ENCODE measurements at regions not wholly inside any gene's neighbourhood (a gene's known extent, or its start where the extent isn't known, plus 50 kb on each side); places are given as distances from the start of the nearest gene placed in this dataset.
A peak's percentile ranks its signal among the peaks of the same experiment; 100 is the strongest.

GRCh38 chr4:128603081-128603480, 206.4 kb upstream of the JADE1 start:
- no peak for DNase-seq (ENCODE audit: low read depth)

DNA sequence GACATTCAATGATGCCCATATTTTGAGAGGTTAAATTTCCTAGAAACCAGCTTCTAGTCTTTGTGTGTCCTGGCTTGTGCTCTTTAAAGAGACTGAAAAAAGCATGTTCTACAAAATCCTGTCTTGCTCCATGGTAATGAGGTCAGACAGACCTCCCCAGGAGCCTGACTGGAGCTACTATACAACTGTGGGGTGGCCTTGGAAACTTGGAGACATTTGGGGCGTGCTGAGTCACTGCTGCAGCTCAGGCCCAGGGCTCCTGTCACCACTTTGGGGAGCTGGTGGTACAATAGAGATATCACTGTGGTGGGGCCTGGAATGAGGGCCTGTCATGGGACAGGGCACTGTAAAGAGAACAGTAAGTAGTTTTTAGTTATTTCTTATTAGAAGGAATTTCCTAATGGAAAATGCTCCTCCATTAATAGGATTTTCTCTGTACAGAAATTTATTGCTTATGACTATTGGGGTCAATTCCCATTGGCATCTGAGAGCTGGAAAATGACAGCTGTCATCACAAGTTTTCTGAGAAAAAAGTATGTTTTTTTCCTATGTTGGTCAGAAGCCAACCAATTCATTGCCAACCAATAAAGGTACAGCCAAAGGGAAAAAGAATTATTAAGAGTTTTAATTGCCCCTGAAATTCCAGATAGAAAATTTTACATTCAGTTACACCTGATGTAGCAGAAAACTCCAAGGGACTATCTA, 207.4 kb upstream of the JADE1 start:
- peak; percentile 79 for DNase-seq (ENCODE audit: low read depth)

GRCh38 chr4:128600996-128601871, 208.3 kb upstream of the JADE1 start:
- DNase-seq (ENCODE audit: low read depth), result peak; percentile 97

DNA sequence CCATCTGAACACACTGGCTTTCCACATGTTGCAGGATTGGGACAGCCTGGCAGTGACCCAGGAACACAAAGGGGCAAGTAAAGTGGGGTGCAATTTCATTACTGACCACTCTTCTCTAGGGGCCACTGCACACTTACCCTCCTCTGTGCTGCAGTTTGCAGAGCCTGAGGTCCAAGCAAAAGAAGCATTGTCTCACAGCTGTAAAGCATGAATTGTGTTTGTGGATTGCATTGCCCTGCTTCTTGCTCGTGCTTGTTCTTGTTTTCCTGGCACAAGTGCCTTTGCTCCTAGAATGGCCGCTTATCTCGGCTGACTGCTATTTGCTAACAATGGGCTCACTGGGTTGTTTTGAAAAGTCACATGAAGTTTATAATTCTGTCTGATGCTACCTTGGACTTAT, 209.1 kb upstream of the JADE1 start:
- no peak for DNase-seq (ENCODE audit: low read depth)

DNA sequence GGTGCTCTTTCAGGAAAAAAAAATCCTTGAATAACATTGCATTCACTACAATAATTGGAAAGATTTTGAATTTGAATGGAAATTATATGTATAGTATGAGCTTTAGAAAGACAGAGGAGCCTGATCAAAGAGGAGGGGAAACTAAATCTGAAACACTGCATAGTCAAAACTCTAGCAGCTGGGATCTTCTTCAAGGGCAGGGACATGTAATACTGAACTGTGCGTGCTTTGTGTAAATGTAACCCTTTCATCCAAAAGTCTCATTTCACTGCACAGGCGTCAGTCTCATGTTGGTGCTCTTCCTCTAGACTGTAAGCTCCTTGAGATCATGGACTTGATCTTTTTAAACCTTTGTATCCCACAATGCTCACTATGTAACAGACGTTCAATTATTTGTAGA, 212.0 kb upstream of the JADE1 start:
- no peak for DNase-seq (ENCODE audit: low read depth)

DNA sequence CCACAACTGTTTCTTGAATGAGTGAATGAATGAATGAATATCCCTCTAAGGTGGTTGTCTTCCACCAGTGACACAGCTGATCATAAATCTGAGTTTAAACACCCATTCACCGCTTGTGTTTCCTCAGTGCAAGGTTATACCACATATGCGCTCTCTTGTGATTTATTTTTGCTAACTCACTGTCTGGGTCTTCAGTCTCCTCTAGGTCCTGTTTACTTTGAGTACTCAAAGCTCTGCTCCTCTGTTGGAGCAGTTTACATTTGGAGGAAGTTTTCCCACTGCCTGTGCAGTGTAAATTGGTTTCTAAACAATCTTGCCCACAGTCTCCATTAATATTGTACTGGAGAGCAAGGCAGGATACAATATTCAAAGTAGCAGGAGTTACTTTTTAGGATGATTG, 212.6 kb upstream of the JADE1 start:
- DNase-seq (ENCODE audit: low read depth), result no peak

DNA sequence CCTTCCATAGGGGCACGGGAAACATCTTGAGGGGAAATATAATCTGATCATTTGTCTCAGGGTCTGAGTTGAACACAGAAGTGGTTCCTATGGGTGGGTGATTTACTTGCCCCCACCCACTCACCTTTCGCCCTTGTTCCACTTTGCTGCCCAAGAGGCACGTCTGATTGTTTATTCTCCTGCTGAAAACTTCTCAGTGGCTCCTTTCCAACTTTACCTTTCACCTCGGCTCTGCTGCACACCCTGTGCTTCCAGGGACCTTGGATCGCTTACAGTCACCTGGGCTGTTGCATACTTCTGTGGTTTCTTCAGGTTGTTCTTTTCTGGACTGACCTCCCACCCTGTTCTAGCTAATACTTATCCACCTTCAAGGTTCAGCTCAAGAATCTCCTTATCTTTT, 213.4 kb upstream of the JADE1 start:
- no peak for DNase-seq (ENCODE audit: low read depth)

GRCh38 chr4:128591482-128591881, 218.0 kb upstream of the JADE1 start:
- DNase-seq (ENCODE audit: low read depth), result no peak

GRCh38 chr4:128590773-128591172, 218.7 kb upstream of the JADE1 start:
- no peak for DNase-seq (ENCODE audit: low read depth)

- DNase-seq (ENCODE audit: low read depth), result peak; percentile 24
Observed at GRCh38 chr4:128590034-128590740, 219.3 kb upstream of the JADE1 start.

DNA sequence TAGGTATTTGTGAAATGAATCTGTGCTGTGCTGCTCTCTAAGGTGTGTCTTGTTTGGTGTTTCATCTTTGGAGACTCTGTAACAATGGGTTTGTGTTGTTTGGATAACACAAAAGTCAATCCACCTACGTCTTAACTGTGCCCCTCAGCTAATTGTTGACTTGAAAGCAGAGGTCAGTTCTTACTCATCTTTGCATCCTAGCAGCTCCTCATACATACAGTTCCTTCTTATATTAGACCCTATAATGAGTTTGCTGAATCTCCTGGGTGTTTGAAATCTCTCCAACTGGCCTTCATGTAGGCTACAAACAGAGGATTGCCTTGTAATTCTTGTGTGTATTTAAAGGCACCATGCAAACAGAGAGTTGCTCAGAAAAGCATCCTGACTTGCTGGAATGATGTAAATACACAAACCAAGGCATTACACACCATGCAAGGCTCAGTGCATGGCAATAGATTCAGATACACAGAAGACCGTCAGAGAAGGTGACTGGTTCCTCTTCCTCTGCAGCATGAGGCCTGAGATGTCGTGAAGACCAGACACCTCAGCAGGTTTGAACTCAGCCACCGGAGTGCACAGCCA, 220.0 kb upstream of the JADE1 start:
- no peak for DNase-seq (ENCODE audit: low read depth)

GRCh38 chr4:128587382-128587781, 222.1 kb upstream of the JADE1 start:
- DNase-seq (ENCODE audit: low read depth), result no peak

DNA sequence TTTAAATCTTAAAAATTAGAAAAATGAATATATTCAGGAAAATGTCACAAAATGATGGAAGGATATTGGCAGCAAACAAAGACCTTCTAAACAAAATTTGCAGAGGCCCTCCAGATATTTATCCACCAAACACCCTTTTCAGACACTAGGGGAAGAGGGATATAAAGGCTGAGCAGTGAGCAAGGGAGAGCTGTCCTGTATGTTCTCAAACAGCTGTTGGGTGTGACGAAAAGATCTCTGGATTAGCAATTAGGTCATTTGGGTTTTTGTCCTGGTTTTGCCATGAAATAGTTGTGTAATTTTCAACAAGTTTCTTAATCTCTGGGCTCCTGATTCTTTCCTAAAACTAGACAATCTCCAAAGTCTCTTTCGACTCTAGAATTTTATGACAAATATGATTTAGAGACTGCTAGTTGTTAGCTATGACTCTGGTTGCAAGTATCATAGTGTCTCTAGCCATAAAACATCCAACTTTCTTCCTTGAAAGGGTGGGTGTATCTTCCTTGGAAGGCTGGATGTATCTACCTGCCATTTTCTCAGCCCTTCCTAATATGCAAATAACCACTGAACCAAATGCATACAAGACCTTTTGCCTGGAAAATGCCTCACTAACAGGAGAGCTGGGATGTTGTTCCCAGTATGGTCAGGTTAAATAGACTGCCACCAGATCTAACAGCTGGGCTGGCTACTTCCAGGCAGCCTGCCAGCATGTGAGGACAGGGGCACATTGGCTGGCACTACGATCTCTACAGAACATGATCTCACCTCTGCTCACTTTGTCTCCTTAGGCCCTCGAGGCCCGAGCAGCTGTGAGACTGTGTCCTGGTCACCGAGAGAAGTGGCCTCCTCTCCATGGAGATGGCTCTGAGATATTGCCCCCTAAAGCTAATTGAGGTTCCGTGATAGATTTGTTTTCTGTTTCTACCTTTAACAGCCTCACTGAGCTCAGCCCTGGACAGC, 225.5 kb upstream of the JADE1 start:
- no peak for DNase-seq (ENCODE audit: low read depth)

- no peak for DNase-seq (ENCODE audit: low read depth)
Observed at GRCh38 chr4:128582427-128582870, 227.1 kb upstream of the JADE1 start.

- no peak for DNase-seq (ENCODE audit: low read depth)
Observed at GRCh38 chr4:128579154-128579853, 230.2 kb upstream of the JADE1 start.

GRCh38 chr4:128574706-128575105, 234.8 kb upstream of the JADE1 start:
- peak; percentile 42 for DNase-seq (ENCODE audit: low read depth)

DNA sequence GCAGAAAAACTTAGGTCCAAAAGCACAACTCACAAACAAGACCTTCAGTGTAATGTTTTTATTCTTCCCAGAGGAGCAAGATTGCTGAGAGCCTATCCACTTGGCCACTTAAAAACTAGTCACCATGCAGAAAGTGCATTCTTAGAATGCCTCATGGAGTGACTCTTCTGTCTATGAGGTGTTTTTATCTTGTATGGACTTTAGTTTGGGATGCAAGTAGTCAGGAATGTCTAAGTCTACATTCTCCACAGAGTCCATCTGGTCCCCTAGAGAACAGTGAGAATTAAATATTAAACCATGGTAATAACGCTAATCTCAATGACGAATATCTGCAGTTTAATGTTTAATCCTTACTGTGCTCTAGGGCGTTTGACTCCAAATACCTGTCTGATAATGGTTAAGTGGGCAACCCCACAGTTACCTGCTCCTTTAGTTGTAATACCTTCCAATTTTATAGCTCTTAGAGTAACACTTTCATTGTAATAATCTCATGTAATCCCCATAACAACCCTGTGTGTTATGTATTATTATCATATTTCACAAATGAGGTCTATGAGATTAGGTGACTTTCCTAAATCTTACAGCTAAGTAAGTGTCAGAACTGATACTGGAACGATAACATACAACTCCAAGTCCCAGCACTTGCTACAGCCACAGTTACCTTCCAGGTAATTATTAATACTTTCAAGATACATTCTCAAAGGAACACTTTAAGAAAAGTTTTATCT, 235.6 kb upstream of the JADE1 start:
- peak; percentile 77 for DNase-seq (ENCODE audit: low read depth)

DNA sequence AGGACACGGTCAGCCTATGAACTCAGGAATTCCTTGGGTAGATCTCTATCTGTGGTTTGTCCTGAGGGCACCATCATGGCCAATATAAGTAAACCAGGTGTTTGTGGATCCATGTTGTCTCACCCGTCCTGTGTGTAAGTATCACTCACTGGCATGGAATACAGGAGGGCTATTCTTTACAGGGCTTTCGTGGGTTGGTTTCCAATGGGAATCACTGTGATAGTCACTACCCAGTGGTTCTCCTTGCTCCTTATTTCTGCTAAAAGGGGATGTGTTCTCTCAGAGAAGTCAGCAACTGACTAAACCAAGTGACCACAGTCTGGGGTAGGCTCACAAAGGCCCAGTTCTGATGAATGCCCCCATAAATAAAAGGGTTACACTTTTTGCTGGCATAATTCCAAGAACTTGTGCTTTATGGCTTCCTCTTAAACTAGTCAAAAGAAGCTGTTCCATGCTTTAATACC, 236.7 kb upstream of the JADE1 start:
- DNase-seq (ENCODE audit: low read depth), result peak; percentile 79

DNA sequence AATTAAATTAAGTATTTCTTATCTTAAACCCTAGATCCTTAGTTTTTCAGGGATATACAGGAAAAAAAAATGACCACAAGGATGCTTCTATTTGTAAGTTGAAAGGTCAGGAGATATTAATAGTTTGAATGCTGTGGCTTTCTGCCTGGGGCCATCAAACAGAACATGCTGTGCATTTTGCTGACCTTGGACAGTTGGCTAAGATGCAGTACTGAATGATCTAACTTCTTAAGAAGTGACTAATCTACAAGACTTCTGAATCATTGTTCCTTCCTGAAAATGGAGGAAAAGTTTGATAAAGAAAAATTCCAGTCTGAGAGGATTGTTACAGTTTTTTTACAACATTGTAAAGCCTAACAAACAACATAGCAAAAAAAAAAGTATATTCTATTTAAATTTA, 237.8 kb upstream of the JADE1 start:
- peak; percentile 94 for DNase-seq (ENCODE audit: low read depth)
